ENCODE measurements at regions not wholly inside any gene's neighbourhood (a gene's known extent, or its start where the extent isn't known, plus 50 kb on each side); places are given as distances from the start of the nearest gene placed in this dataset.

- DNase-seq, result no peak
Observed at GRCh38 chr3:56983427-56983826, 77.0 kb upstream of the SPATA12 start.

GRCh38 chr3:56981445-56982230 is 78.8 kb upstream of the SPATA12 start:
- no peak for DNase-seq

GRCh38 chr3:56980798-56981390 is 79.6 kb upstream of the SPATA12 start:
- peak; percentile 92 for DNase-seq

- DNase-seq, result no peak
Observed at GRCh38 chr3:56980243-56980642, 80.2 kb upstream of the SPATA12 start.

GRCh38 chr3:56979791-56980190 is 80.7 kb upstream of the SPATA12 start:
- DNase-seq, result no peak

- DNase-seq, result no peak
Observed at GRCh38 chr3:56977561-56977889, 82.9 kb upstream of the SPATA12 start.

- no peak for DNase-seq
Observed at GRCh38 chr3:56976651-56977560, 83.6 kb upstream of the SPATA12 start.

GRCh38 chr3:56975567-56975966 is 84.9 kb upstream of the SPATA12 start:
- DNase-seq, result no peak

GRCh38 chr3:56974247-56974930 is 86.1 kb upstream of the SPATA12 start:
- no peak for DNase-seq

GRCh38 chr3:56971816-56972215 is 88.6 kb upstream of the SPATA12 start:
- DNase-seq, result no peak

GRCh38 chr3:56971261-56971660 is 89.2 kb upstream of the SPATA12 start:
- no peak for DNase-seq

GRCh38 chr3:56970461-56970879 is 90.0 kb upstream of the SPATA12 start:
- no peak for DNase-seq

GRCh38 chr3:56969851-56970250 is 90.6 kb upstream of the SPATA12 start:
- no peak for DNase-seq

- DNase-seq, result no peak
Observed at GRCh38 chr3:56966509-56966908, 94.0 kb upstream of the SPATA12 start.

GRCh38 chr3:56966104-56966503 is 94.4 kb upstream of the SPATA12 start:
- no peak for DNase-seq

GRCh38 chr3:56962922-56963321 is 97.5 kb upstream of the SPATA12 start:
- no peak for DNase-seq

GRCh38 chr3:56962206-56962605 is 98.3 kb upstream of the SPATA12 start:
- DNase-seq, result no peak

GRCh38 chr3:56960234-56960917 is 100.1 kb upstream of the SPATA12 start:
- DNase-seq, result no peak

- no peak for DNase-seq
Observed at GRCh38 chr3:56958879-56959278, 101.6 kb upstream of the SPATA12 start.

GRCh38 chr3:56957522-56957921 is 102.9 kb upstream of the SPATA12 start:
- no peak for DNase-seq

GRCh38 chr3:56956906-56957305 is 103.6 kb upstream of the SPATA12 start:
- no peak for DNase-seq

GRCh38 chr3:56955492-56956111 is 104.9 kb upstream of the SPATA12 start:
- DNase-seq, result no peak
